ENCODE measurements at regions not wholly inside any gene's neighbourhood (a gene's known extent, or its start where the extent isn't known, plus 50 kb on each side); places are given as distances from the start of the nearest gene placed in this dataset.

GRCh38 chr1:101723415-101723814 lies 273.3 kb downstream of the OLFM3 start:
- no peak for ATAC-seq
- TF ChIP-seq OSR1 (CRISPR knock-in tag; IDR thresholded peaks at IDR 0.05) (no peak), PPARA (CRISPR knock-in tag; IDR thresholded peaks at IDR 0.05; ENCODE audit: borderline replicate concordance) (no peak), ESRRG (CRISPR knock-in tag; IDR thresholded peaks at IDR 0.05) (no peak), ZFP3 (CRISPR knock-in tag; IDR thresholded peaks at IDR 0.05) (no peak), TCF4 (CRISPR knock-in tag; IDR thresholded peaks at IDR 0.05; ENCODE audit: borderline replicate concordance) (no peak), GLIS3 (CRISPR knock-in tag; IDR thresholded peaks at IDR 0.05) (no peak), ZNF8 (CRISPR knock-in tag; IDR thresholded peaks at IDR 0.05) (no peak), TOX (CRISPR knock-in tag; IDR thresholded peaks at IDR 0.05; ENCODE audit: borderline replicate concordance) (no peak), ZNF70 (CRISPR knock-in tag; IDR thresholded peaks at IDR 0.05) (no peak), BACH2 (CRISPR knock-in tag; IDR thresholded peaks at IDR 0.05; ENCODE audit: borderline replicate concordance) (no peak), CSRNP3 (CRISPR knock-in tag; IDR thresholded peaks at IDR 0.05) (no peak), CSDC2 (CRISPR knock-in tag; IDR thresholded peaks at IDR 0.05) (no peak), ZNF565 (CRISPR knock-in tag; conservative IDR thresholded peaks at IDR 0.05; ENCODE audit: low read depth) (no peak), RARB (CRISPR knock-in tag; IDR thresholded peaks at IDR 0.05) (no peak), ZC3H10 (CRISPR knock-in tag; IDR thresholded peaks at IDR 0.05) (no peak), TSHZ2 (CRISPR knock-in tag; IDR thresholded peaks at IDR 0.05) (no peak), ARNTL (CRISPR knock-in tag; IDR thresholded peaks at IDR 0.05; ENCODE audit: borderline replicate concordance, low read depth) (no peak), PATZ1 (CRISPR knock-in tag; IDR thresholded peaks at IDR 0.05; ENCODE audit: borderline replicate concordance) (no peak), SNAI2 (CRISPR knock-in tag; IDR thresholded peaks at IDR 0.05) (no peak), ZFP30 (CRISPR knock-in tag; IDR thresholded peaks at IDR 0.05) (no peak)

- TF ChIP-seq CSRNP3 (CRISPR knock-in tag; IDR thresholded peaks at IDR 0.05) (no peak), ISL1 (CRISPR knock-in tag; IDR thresholded peaks at IDR 0.05) (no peak), ZC3H10 (CRISPR knock-in tag; IDR thresholded peaks at IDR 0.05) (no peak), RARB (CRISPR knock-in tag; IDR thresholded peaks at IDR 0.05) (no peak), ZFP30 (CRISPR knock-in tag; IDR thresholded peaks at IDR 0.05) (no peak), TOX (CRISPR knock-in tag; IDR thresholded peaks at IDR 0.05; ENCODE audit: borderline replicate concordance) (no peak), PPARA (CRISPR knock-in tag; IDR thresholded peaks at IDR 0.05; ENCODE audit: borderline replicate concordance) (no peak), ARNTL (CRISPR knock-in tag; IDR thresholded peaks at IDR 0.05; ENCODE audit: borderline replicate concordance, low read depth) (no peak), ZNF8 (CRISPR knock-in tag; IDR thresholded peaks at IDR 0.05) (no peak), ESRRG (CRISPR knock-in tag; IDR thresholded peaks at IDR 0.05) (no peak)
- ATAC-seq: no peak
Measured at GRCh38 chr1:101728029-101728428, 268.7 kb downstream of the OLFM3 start.

- ATAC-seq: no peak
- no peak for TF ChIP-seq GLIS3 (CRISPR knock-in tag; IDR thresholded peaks at IDR 0.05)
- no peak for TF ChIP-seq OSR1 (CRISPR knock-in tag; IDR thresholded peaks at IDR 0.05)
- no peak for TF ChIP-seq ZC3H10 (CRISPR knock-in tag; IDR thresholded peaks at IDR 0.05)
- no peak for TF ChIP-seq PPARA (CRISPR knock-in tag; IDR thresholded peaks at IDR 0.05; ENCODE audit: borderline replicate concordance)
- TF ChIP-seq RARB (CRISPR knock-in tag; IDR thresholded peaks at IDR 0.05): no peak
- no peak for TF ChIP-seq ZNF70 (CRISPR knock-in tag; IDR thresholded peaks at IDR 0.05)
- no peak for TF ChIP-seq CREB5 (CRISPR knock-in tag; IDR thresholded peaks at IDR 0.05; ENCODE audit: low read depth)
- no peak for TF ChIP-seq ISL1 (CRISPR knock-in tag; IDR thresholded peaks at IDR 0.05)
- no peak for TF ChIP-seq ZFP30 (CRISPR knock-in tag; IDR thresholded peaks at IDR 0.05)
- TF ChIP-seq ARNTL (CRISPR knock-in tag; IDR thresholded peaks at IDR 0.05; ENCODE audit: borderline replicate concordance, low read depth): no peak
Measured at GRCh38 chr1:101730559-101730958, 266.2 kb downstream of the OLFM3 start.
